Tibial artery (tissue), 4 donors: ENCODE measurements at regions not wholly inside any gene's neighbourhood (a gene's known extent, or its start where the extent isn't known, plus 50 kb on each side); places are given as distances from the start of the nearest gene placed in this dataset.

Experiments
- DNase-seq, 2 donors: peaks; one replicate each; pipeline ENCODE4 v3.0.0-alpha.2; 2019
- H3K27ac ChIP-seq, 2 donors: fragments of 200-600 bp; sonication (generic) in 1 of 2; 1 replicate in 1 of 2; 2 replicates in 1 of 2; pipeline ENCODE4 v1.5.1; 2018 to 2019; ENCODE audit warnings: mild to moderate bottlenecking in 1 of 2
- H3K27me3 ChIP-seq, 2 donors: fragments of 200-600 bp; sonication (generic) in 1 of 2; one replicate each; pipeline versions ENCODE4 v1.5.1 to v1.6.0; 2016 to 2019
- H3K36me3 ChIP-seq, 3 donors: fragments of 200-600 bp; sonication (generic) in 2 of 3; one replicate each; pipeline ENCODE4 v1.5.1; 2016 to 2019; ENCODE audit warnings: mild to moderate bottlenecking in 2 of 3
- H3K4me1 ChIP-seq, 4 donors: fragments of 200-600 bp; sonication (generic) in 2 of 4; 1 replicate in 3 of 4; 2 replicates in 1 of 4; pipeline ENCODE4 v1.5.1; 2016 to 2019
- H3K4me3 ChIP-seq, 2 donors: fragments of 200-600 bp; sonication (generic) in 1 of 2; 1 replicate in 1 of 2; 2 replicates in 1 of 2; pipeline ENCODE4 v1.5.1; 2018 to 2019; ENCODE audit warnings: mild to moderate bottlenecking in 2 of 2
- H3K9me3 ChIP-seq, 3 donors: fragments of 200-600 bp; sonication (generic) in 1 of 3; one replicate each; pipeline ENCODE4 v1.5.1; 2016 to 2019
- intact Hi-C: fragments of 100-400 bp; cut with DNase I; formaldehyde crosslinking; loops from one replicate; pipeline ENCODE4 v1.15.0; 2023; ENCODE audit warnings: low total_unique reads
- TF ChIP-seq, protein P1 (sequence below), 2 experiments: fragments of 200-600 bp in 1 of 2; fragments of 450-650 bp in 1 of 2; IDR thresholded peaks; one replicate each; pipeline ENCODE4 v1.5.1; 2017 to 2019; ENCODE audit warnings: antibody characterized with exemption in 2 of 2, mild to moderate bottlenecking in 1 of 2, moderate library complexity in 1 of 2

DNA sequence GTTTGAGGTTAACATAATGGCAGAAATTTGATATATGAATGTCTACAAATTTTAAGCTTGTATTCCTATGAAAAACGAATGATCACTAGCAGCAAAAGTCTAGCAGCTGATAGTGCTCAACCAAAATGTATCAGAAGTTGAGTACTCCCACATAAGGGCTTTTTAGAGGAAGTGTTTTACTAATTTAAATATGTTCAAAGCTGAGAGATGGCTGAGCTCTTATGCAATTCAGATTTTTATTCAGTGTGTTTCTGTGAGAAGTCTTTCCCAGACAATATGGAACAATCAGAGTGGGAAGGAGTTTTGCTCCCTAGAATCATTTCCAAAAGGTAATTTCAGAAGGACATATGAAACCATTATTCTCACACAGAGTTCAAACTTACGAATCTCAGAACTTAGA, 327.0 kb downstream of the ZPLD1 start:
- Histone ChIP-seq H3K4me3 (no peak overlapping the region), H3K27me3 (no peaks in the 10 kb centered on the region), H3K27ac (no peak overlapping the region), H3K9me3 (peaks cover 0 to 7% (median 0%) of the 10 kb centered on the region in 3 donors), H3K4me1 (no peaks in the 10 kb centered on the region), H3K36me3 (no peaks in the 10 kb centered on the region)
- TF ChIP-seq, protein P1, sequence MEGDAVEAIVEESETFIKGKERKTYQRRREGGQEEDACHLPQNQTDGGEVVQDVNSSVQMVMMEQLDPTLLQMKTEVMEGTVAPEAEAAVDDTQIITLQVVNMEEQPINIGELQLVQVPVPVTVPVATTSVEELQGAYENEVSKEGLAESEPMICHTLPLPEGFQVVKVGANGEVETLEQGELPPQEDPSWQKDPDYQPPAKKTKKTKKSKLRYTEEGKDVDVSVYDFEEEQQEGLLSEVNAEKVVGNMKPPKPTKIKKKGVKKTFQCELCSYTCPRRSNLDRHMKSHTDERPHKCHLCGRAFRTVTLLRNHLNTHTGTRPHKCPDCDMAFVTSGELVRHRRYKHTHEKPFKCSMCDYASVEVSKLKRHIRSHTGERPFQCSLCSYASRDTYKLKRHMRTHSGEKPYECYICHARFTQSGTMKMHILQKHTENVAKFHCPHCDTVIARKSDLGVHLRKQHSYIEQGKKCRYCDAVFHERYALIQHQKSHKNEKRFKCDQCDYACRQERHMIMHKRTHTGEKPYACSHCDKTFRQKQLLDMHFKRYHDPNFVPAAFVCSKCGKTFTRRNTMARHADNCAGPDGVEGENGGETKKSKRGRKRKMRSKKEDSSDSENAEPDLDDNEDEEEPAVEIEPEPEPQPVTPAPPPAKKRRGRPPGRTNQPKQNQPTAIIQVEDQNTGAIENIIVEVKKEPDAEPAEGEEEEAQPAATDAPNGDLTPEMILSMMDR (IDR thresholded peaks at IDR 0.05): no peak
- DNase-seq: no peak
- intact Hi-C loops: no loop called here

DNA sequence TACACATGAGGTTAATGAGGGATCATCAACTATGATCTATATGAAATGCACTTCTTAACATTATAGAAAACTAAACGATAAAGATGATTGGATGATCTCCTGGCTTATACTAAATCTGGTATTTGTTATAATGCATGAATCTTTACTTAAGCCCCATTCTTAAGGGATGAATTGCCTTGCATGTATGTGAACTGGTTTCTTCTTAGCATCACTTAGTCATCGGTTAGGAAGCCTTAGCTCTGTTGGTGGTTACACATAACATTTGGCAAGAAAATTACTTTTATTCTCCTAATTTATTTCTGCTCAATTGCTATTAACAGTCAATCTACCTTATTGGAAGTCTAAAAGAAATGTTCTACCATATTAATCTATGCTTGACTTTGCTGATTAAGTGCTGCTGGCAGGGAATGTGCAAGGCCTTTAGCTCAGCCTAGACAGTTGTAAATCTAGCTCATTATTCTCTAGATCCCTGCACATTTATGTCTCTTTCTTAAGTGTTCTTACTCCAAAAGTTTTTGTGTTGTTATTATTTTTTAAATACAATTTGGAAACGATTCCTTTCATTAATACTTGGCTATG, 356.0 kb downstream of the ZPLD1 start:
- no peaks in the 10 kb centered on the region for H3K9me3 ChIP-seq
- H3K4me1 ChIP-seq: no peaks in the 10 kb centered on the region
- TF ChIP-seq, protein P1 (IDR thresholded peaks at IDR 0.05): no peak
- no peaks in the 10 kb centered on the region for H3K36me3 ChIP-seq
- DNase-seq: no peak
- H3K27me3 ChIP-seq: no peaks in the 10 kb centered on the region
- no peak overlapping the region for H3K4me3 ChIP-seq
- no peak overlapping the region for H3K27ac ChIP-seq
- intact Hi-C loops: no loop called here

DNA sequence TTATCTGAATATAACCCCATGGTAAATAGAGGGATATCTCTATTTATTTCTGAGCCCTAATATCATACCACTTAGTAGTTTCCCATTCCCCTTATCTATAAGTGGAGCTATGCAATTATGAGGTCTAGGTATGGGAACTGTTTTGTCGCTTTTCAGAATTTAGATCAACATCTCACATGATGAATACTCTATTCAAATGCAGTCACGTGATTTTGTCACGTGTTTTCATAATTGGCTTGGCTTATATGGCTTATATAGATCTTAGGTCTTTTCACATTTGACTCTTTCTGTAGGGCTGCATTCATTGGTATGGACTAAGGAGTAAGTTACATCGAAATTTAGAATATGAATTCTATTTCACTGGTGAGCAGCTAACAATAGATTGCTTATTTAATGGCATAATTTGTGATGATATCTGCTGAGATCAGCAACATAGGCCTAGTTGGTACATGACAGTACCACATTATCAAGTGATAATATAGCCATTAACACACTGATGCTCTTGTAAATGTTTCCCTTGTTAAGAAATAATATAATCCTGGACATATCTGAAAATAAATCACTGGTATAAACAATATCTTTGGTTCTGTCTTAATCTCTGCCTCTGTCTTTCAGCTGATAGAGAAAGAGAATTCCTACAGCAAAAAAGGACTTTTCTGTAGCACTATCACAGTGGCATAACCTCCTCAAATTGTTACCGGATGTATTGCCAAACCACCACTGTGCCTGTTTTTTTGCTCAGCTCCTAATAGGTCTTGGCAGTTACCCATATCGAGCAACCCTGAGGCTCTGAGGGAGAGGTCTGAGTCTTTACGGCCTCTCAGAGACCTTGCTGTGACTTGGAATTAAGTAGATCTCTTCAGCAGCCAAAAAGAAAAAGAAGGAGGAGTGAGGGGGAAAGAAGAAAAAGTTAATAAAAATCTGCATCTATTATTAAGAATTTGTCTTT, 357.1 kb downstream of the ZPLD1 start:
- intact Hi-C loops: no loop called here
- Histone ChIP-seq H3K9me3 (no peaks in the 10 kb centered on the region), H3K27ac (no peak overlapping the region), H3K4me1 (no peaks in the 10 kb centered on the region), H3K36me3 (no peaks in the 10 kb centered on the region), H3K4me3 (no peak overlapping the region), H3K27me3 (no peaks in the 10 kb centered on the region)
- TF ChIP-seq, protein P1 (IDR thresholded peaks at IDR 0.05): no peak
- DNase-seq: no peak

DNA sequence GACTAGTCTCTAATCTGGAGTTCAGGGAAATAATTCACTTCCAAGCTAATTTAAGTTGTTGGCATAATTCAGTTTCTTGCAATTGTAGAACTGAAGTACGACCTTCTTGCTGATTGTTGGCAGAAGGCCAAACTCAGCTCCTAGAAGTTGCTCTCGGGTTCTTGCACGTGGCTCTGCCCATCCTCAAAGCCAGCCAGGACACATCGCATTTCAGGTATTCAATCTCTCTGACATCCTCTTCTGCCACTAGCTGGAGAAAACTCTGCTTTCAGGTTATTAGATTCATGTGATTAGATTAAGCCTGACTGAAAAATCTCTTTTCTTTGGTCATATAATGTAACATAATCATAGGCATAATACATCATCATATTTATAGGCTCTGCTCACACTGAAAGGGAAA, 362.0 kb downstream of the ZPLD1 start:
- H3K36me3 ChIP-seq: no peaks in the 10 kb centered on the region
- TF ChIP-seq, protein P1 (IDR thresholded peaks at IDR 0.05): no peak
- H3K4me3 ChIP-seq: no peak overlapping the region
- intact Hi-C loops: no loop called here
- no peaks in the 10 kb centered on the region for H3K9me3 ChIP-seq
- H3K27ac ChIP-seq: no peak overlapping the region
- no peaks in the 10 kb centered on the region for H3K27me3 ChIP-seq
- no peaks in the 10 kb centered on the region for H3K4me1 ChIP-seq
- no peak for DNase-seq

DNA sequence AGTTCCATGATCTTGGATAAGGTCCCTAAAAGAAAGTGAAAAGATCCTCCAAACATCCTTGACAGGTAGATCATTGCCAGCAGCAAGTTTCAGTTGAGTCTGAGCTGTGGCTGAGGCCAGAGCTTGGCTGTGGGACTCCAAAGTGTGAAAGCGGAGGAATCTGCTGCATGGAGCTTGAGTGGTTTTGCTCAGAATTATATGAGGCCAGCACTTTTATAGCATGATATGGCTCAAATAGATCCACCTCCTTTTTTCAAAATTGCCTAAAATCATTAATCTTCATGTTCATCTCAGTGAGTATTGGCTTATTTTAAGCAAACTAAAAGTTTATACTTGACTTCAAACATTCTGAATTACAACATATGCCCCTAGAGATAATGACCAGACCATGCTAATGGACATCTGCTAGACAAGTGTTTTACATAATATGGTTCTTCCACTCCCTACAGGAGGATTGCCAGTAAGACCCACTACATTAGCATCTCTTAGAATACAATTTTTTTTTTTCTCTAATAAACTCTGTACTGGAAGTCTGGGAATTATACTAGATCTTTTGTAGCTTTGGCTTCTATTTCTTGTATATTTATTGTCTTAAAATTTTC, 368.1 kb downstream of the ZPLD1 start:
- Histone ChIP-seq H3K27ac (no peak overlapping the region), H3K9me3 (no peaks in the 10 kb centered on the region), H3K4me3 (no peak overlapping the region), H3K4me1 (no peaks in the 10 kb centered on the region), H3K36me3 (no peaks in the 10 kb centered on the region), H3K27me3 (no peaks in the 10 kb centered on the region)
- intact Hi-C loops: no loop called here
- no peak for DNase-seq
- TF ChIP-seq, protein P1 (IDR thresholded peaks at IDR 0.05): no peak
